ENCODE measurements at regions not wholly inside any gene's neighbourhood (a gene's known extent, or its start where the extent isn't known, plus 50 kb on each side); places are given as distances from the start of the nearest gene placed in this dataset.

DNA sequence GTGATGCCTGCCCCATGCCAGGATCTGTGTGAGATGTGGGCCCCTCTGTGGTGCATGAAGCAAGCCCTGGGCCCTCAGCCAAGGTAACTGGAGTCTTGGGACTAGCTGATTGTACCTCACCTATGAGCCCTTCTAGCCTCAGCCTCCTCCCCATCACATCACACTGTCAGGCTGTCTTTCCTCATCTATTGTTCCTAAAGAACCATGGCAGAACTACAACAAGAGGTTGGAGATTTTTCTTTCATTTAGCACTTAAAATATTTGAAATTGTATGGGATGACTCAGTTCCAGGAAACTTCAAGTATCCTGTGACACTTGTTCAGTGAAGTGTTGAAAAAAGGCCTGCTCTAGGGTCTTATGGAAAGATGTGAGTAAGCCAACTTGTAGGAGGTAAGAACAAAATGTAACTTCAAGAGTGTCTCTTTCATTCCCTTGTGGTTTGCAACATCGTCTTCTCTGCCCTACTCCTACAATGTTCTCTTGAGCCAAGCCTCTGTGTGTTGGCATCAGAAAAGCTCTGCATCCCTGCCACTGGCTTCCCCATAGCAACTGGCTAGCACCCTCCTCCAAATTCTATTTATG is 58.7 kb upstream of the TIPARP start:
- H3K9me3 ChIP-seq (replicated peaks) = no peaks in the 10 kb centered on the region
- DNase-seq = no peak
- intact Hi-C loops (cut with micrococcal nuclease) = no loop called here
- TF ChIP-seq, protein P1, sequence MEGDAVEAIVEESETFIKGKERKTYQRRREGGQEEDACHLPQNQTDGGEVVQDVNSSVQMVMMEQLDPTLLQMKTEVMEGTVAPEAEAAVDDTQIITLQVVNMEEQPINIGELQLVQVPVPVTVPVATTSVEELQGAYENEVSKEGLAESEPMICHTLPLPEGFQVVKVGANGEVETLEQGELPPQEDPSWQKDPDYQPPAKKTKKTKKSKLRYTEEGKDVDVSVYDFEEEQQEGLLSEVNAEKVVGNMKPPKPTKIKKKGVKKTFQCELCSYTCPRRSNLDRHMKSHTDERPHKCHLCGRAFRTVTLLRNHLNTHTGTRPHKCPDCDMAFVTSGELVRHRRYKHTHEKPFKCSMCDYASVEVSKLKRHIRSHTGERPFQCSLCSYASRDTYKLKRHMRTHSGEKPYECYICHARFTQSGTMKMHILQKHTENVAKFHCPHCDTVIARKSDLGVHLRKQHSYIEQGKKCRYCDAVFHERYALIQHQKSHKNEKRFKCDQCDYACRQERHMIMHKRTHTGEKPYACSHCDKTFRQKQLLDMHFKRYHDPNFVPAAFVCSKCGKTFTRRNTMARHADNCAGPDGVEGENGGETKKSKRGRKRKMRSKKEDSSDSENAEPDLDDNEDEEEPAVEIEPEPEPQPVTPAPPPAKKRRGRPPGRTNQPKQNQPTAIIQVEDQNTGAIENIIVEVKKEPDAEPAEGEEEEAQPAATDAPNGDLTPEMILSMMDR (IDR thresholded peaks at IDR 0.05; ENCODE audit: borderline replicate concordance) = no peak
- H3K4me3 ChIP-seq = no peak overlapping the region
- H3K4me1 ChIP-seq = peaks cover 10% of the 10 kb centered on the region
- no peak overlapping the region for H3K27ac ChIP-seq (replicated peaks)
- no peaks in the 10 kb centered on the region for H3K27me3 ChIP-seq (ENCODE audit: low read depth)
- no peaks in the 10 kb centered on the region for H3K36me3 ChIP-seq

DNA sequence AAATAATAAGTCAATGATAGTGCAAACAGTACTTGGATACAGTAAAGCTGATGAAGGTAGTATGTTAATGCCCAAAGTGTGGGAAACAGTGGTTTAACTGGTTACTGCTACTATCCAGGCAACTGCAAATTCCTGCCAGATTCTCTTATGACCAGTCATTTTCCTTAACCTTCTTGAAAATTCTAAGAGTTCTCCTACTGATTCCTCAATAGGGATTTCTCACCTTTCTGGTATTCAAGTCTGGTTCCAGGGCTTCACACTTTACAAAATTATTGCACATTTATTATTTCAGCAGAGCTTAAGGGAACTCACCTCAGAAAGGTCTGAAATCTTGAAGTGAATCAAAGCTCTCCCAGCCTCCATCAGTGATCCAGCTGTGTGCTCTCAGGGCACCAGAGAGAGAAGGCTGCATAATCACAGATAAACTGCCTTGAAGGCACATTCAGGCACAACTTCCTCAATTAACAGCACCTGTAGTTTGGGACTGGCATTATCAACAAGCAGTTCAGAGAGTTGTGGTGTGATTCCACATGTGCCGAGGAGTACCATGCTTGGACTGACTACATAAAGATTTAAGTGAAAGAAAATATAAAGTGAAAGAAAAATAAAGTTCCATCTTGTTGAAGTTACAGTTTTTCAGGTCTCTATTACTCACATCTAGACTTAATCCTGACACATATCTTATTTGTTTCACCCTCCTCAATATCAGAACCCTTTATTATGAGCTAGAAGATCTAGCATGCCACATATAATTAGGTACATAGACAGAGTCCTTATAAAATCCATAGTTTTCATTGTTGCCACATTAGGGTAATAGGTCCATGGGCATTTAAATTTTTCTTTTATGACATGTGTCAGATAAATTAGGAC is 59.5 kb upstream of the TIPARP start:
- no peak overlapping the region for H3K4me3 ChIP-seq
- no peaks in the 10 kb centered on the region for H3K36me3 ChIP-seq
- no peaks in the 10 kb centered on the region for H3K27me3 ChIP-seq (ENCODE audit: low read depth)
- no peak for DNase-seq
- H3K4me1 ChIP-seq = peaks cover 10% of the 10 kb centered on the region
- H3K9me3 ChIP-seq (replicated peaks) = no peaks in the 10 kb centered on the region
- intact Hi-C loops (cut with micrococcal nuclease) = no loop called here
- TF ChIP-seq, protein P1 (IDR thresholded peaks at IDR 0.05; ENCODE audit: borderline replicate concordance) = no peak
- H3K27ac ChIP-seq (replicated peaks) = no peak overlapping the region

DNA sequence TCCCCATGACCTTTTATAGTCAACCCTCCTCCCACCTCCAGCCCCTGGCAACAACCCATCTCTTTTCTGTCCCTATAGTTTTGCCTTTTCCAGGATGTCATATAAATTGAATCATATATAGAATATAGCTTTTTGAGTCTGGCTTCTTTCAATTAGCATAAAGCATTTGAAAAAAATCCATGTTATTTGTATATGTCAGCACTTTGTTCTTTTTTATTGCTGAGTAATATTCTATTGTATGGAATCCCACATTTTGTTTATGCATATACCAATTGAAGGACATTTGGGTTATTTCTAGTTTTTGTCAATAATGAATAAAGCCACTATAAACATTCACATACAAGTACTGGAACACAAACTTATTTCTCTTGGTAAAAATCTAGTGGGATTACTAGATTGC is 58.0 kb upstream of the SSR3 start:
- intact Hi-C loops (cut with micrococcal nuclease) = no loop called here
- no peaks in the 10 kb centered on the region for H3K27me3 ChIP-seq (ENCODE audit: low read depth)
- TF ChIP-seq, protein P1 (IDR thresholded peaks at IDR 0.05; ENCODE audit: borderline replicate concordance) = no peak
- peaks cover 10% of the 10 kb centered on the region for H3K4me1 ChIP-seq
- H3K27ac ChIP-seq (replicated peaks) = no peak overlapping the region
- no peak for DNase-seq
- H3K36me3 ChIP-seq = no peaks in the 10 kb centered on the region
- H3K4me3 ChIP-seq = no peak overlapping the region
- no peaks in the 10 kb centered on the region for H3K9me3 ChIP-seq (replicated peaks)

DNA sequence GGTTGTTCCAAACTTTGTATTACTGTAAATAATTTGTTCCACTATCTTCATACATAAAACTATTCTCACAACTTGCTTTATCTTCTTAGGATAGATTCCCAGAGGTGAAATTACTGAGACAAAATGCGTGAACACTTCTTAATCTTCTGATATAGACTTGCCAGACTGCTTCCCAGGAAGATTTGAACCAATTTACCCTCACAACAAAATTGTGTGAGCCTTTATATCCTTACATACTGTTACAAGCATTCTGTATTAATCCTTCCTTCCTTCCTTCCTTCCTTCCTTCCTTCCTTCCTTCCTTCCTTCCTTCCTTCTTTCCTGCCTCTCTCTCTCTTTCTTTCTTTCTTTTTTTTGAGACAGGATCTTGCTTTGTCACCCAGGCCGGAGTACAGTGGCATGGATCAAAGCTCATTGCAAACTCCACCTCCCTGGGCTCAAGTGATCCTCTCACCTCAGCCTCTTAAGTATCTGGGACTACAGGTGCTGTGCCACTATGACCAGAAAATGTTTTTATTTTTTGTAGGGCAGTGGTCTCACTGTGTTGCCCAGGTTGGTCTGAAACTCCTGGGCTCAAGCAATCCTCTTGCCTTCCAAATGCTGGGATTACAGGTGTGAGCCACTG is 57.1 kb upstream of the SSR3 start:
- Histone ChIP-seq H3K4me1 (peaks cover 11% of the 10 kb centered on the region), H3K27ac (replicated peaks) (no peak overlapping the region), H3K4me3 (no peak overlapping the region), H3K9me3 (replicated peaks) (no peaks in the 10 kb centered on the region), H3K27me3 (ENCODE audit: low read depth) (no peaks in the 10 kb centered on the region), H3K36me3 (no peaks in the 10 kb centered on the region)
- TF ChIP-seq, protein P1 (IDR thresholded peaks at IDR 0.05; ENCODE audit: borderline replicate concordance) = no peak
- intact Hi-C loops (cut with micrococcal nuclease) = no loop called here
- DNase-seq = no peak

DNA sequence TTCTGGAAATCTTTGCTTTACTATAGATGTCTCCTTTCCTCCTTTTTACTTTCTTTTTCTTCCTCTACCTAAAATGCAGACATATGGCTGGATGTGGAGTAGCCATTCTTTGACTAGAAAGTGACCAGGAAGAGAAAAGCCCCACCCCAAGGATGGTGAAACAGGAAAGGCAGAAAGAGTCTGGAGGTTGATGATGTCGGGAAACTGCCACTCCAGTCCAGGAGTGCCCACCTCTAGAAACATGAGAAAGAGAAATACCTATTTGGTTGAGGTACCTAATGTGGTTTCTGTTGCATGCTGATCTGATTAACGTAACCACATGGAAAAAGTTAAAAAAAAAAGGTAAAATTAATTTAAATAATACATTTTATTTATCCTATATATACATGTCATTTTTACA is 55.2 kb upstream of the SSR3 start:
- TF ChIP-seq, protein P1 (IDR thresholded peaks at IDR 0.05; ENCODE audit: borderline replicate concordance) = no peak
- peaks cover 19% of the 10 kb centered on the region for H3K4me1 ChIP-seq
- H3K9me3 ChIP-seq (replicated peaks) = no peaks in the 10 kb centered on the region
- no peak overlapping the region for H3K4me3 ChIP-seq
- H3K36me3 ChIP-seq = no peaks in the 10 kb centered on the region
- H3K27ac ChIP-seq (replicated peaks) = no peak overlapping the region
- intact Hi-C loops (cut with micrococcal nuclease) = no loop called here
- DNase-seq = no peak
- H3K27me3 ChIP-seq (ENCODE audit: low read depth) = no peaks in the 10 kb centered on the region
